MCF 10A (cell line): ENCODE measurements at regions not wholly inside any gene's neighbourhood (a gene's known extent, or its start where the extent isn't known, plus 50 kb on each side); places are given as distances from the start of the nearest gene placed in this dataset.

Source experiments
- BruUV-seq: library from RNA; stranded (reverse); fragments of 400-500 nt; replicated peaks from 2 replicates; lab custom pipeline; 2021; lab: Mats Ljungman, UMichigan
- CTCF ChIA-PET: fragments of 300-600 bp; sonication (Branson Sonifier 250); formaldehyde crosslinking; extraction: SDS; loops from one replicate; lab custom pipeline; 2021; ENCODE audit warnings: antibody characterized with exemption, inconsistent platforms; lab: Yijun Ruan, JAX
- POLR2A ChIA-PET: fragments of 300-600, 350-650 bp; sonication (Branson Sonifier 250); formaldehyde crosslinking; extraction: SDS; loops from one replicate; lab custom pipeline; 2020; ENCODE audit warnings: antibody characterized with exemption, inconsistent platforms; lab: Yijun Ruan, JAX
- DNase-seq: peaks from one replicate; pipeline ENCODE4 v3.0.0-alpha.2; 2018; ENCODE audit not compliant: unreplicated experiment
- H3K27ac Mint-ChIP-seq: one replicate; pipeline ENCODE4 v1.8.0; 2022; ENCODE audit warnings: mild to moderate bottlenecking, low read depth, mixed read lengths; ENCODE audit not compliant: unreplicated experiment
- H3K27me3 Mint-ChIP-seq: one replicate; pipeline ENCODE4 v1.8.0; 2022; ENCODE audit warnings: mixed read lengths; ENCODE audit not compliant: insufficient read depth, unreplicated experiment
- H3K36me3 Mint-ChIP-seq: one replicate; pipeline ENCODE4 v1.8.0; 2022; ENCODE audit warnings: mild to moderate bottlenecking, moderate library complexity, mixed read lengths; ENCODE audit not compliant: insufficient read depth, unreplicated experiment
- H3K4me1 Mint-ChIP-seq: one replicate; pipeline ENCODE4 v1.8.0; 2022; ENCODE audit warnings: mixed read lengths; ENCODE audit not compliant: insufficient read depth, unreplicated experiment
- H3K4me3 Mint-ChIP-seq: one replicate; pipeline ENCODE4 v1.8.0; 2022; ENCODE audit warnings: mild to moderate bottlenecking, moderate library complexity, mixed read lengths; ENCODE audit not compliant: unreplicated experiment
- H3K9me3 Mint-ChIP-seq: one replicate; pipeline ENCODE4 v1.8.0; 2022; ENCODE audit warnings: mixed read lengths; ENCODE audit not compliant: unreplicated experiment
- intact Hi-C: fragments of 100-400 bp; cut with micrococcal nuclease; formaldehyde crosslinking; loops from 2 replicates; pipeline ENCODE4 v1.14.1; 2022
- TF ChIP-seq, protein P1 (sequence below): fragments of 200-600 bp; IDR thresholded peaks from one replicate; pipeline ENCODE4 v1.8.0; 2022; ENCODE audit warnings: antibody characterized with exemption, mild to moderate bottlenecking; ENCODE audit not compliant: unreplicated experiment

- intact Hi-C loops, result no loop called here
- H3K4me1 Mint-ChIP-seq, result no peaks in the 10 kb centered on the region
- H3K9me3 Mint-ChIP-seq, result no peaks in the 10 kb centered on the region
- ChIA-PET POLR2A (no interaction called here), CTCF (no interaction called here)
- TF ChIP-seq, protein P1, sequence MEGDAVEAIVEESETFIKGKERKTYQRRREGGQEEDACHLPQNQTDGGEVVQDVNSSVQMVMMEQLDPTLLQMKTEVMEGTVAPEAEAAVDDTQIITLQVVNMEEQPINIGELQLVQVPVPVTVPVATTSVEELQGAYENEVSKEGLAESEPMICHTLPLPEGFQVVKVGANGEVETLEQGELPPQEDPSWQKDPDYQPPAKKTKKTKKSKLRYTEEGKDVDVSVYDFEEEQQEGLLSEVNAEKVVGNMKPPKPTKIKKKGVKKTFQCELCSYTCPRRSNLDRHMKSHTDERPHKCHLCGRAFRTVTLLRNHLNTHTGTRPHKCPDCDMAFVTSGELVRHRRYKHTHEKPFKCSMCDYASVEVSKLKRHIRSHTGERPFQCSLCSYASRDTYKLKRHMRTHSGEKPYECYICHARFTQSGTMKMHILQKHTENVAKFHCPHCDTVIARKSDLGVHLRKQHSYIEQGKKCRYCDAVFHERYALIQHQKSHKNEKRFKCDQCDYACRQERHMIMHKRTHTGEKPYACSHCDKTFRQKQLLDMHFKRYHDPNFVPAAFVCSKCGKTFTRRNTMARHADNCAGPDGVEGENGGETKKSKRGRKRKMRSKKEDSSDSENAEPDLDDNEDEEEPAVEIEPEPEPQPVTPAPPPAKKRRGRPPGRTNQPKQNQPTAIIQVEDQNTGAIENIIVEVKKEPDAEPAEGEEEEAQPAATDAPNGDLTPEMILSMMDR, result no peak
- DNase-seq, result peak; percentile 68
- no peaks in the 10 kb centered on the region for H3K36me3 Mint-ChIP-seq
- no peaks in the 10 kb centered on the region for H3K27me3 Mint-ChIP-seq
- BruUV-seq, result no TSS peak
- H3K27ac Mint-ChIP-seq, result no peak overlapping the region
- H3K4me3 Mint-ChIP-seq, result no peak overlapping the region
Measured at GRCh38 chr2:8475349-8476031, 206.4 kb upstream of the ID2 start.

DNA sequence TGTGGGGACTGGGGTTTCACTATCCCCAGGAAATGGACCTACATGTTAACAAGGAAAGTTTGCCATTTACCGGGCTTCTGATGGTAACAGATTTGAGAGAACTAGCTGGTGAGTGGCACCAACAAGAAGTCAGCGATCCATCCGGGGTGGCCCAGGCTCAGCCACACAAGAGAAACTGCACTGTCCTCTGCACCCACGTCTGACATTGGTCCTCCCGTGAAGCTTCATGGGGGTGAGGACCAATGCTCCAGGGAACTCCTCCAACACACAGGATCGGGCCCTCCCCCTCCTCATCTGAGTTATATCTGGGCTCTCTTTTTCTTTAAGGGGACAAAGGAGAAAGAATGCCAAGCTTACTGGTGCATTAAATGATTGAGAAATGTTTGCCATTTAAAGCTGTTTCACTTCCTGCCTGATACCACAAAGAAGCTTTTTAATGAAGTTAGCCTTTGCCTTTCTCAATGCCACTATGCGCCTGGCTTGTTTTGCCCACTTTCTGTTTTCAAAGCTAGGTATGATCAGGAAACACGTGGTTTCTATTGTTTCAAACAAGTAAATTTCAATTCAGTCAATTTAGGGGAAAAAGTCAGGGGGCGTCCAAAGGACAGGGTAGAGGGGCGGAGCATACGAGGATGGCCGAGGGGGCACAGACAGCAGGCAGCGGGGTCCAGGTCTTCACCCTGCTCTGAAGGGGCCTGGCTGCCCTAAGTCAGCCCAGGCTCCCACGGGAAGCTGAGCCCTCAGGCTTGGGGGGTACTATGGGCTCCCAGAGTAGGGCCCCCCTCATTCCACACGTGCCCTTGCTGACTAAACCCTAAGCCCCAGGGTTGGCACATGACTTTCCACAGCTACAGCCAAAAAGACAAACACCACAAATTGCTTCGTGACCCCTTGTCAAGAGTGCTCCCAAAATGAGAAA, 204.0 kb upstream of the ID2 start:
- no peak overlapping the region for H3K27ac Mint-ChIP-seq
- ChIA-PET POLR2A (interaction anchor here (0.6 kb wide), 1 partner anchor 106 kb away, joined by 3 read pairs; no protein-coding TSS in a partner anchor), CTCF (interaction anchor here (0.6 to 0.7 kb wide), 2 partner anchors 12 to 179 kb away, joined by 3 read pairs; no protein-coding TSS in a partner anchor)
- TF ChIP-seq, protein P1, result no peak
- H3K4me3 Mint-ChIP-seq, result no peak overlapping the region
- peak; percentile 42 for DNase-seq
- no TSS peak for BruUV-seq
- no peaks in the 10 kb centered on the region for H3K27me3 Mint-ChIP-seq
- H3K9me3 Mint-ChIP-seq, result peaks cover 8% of the 10 kb centered on the region
- intact Hi-C loops, result no loop called here
- no peaks in the 10 kb centered on the region for H3K4me1 Mint-ChIP-seq
- no peaks in the 10 kb centered on the region for H3K36me3 Mint-ChIP-seq

DNA sequence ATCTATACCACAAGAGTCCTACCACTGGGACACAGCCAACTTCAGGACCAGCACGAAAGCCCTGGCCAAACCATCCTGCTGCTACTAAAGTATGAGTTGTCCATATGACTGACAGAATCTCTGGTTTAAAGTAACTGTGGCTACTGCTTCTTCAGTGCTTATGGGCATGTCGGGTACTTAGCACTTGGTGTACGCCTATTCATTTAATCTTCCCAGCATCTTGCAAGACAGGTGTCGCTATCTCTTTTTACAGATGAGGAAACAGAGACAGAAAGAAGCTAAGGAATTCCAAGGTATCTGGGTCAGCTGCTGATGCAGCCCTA, 203.4 kb upstream of the ID2 start:
- no peak overlapping the region for H3K4me3 Mint-ChIP-seq
- no peak overlapping the region for H3K27ac Mint-ChIP-seq
- DNase-seq, result no peak
- POLR2A ChIA-PET, result no interaction called here
- BruUV-seq, result no TSS peak
- H3K4me1 Mint-ChIP-seq, result no peaks in the 10 kb centered on the region
- CTCF ChIA-PET, result interaction anchor here (0.6 kb wide), 1 partner anchor 12 kb away, joined by 3 read pairs; no protein-coding TSS in a partner anchor
- no peaks in the 10 kb centered on the region for H3K36me3 Mint-ChIP-seq
- no peaks in the 10 kb centered on the region for H3K27me3 Mint-ChIP-seq
- peaks cover 8% of the 10 kb centered on the region for H3K9me3 Mint-ChIP-seq
- intact Hi-C loops, result no loop called here
- TF ChIP-seq, protein P1, result no peak

- Mint-ChIP-seq H3K27ac (no peak overlapping the region), H3K4me3 (no peak overlapping the region), H3K27me3 (no peaks in the 10 kb centered on the region), H3K4me1 (no peaks in the 10 kb centered on the region), H3K9me3 (peaks cover 8% of the 10 kb centered on the region), H3K36me3 (no peaks in the 10 kb centered on the region)
- ChIA-PET CTCF (interaction anchor here (0.6 kb wide), 1 partner anchor 501 kb away, joined by 3 read pairs; no protein-coding TSS in a partner anchor), POLR2A (no interaction called here)
- BruUV-seq, result no TSS peak
- intact Hi-C loops, result no loop called here
- no peak for DNase-seq
- TF ChIP-seq, protein P1, result no peak
Measured at GRCh38 chr2:8479298-8479697, 202.6 kb upstream of the ID2 start.
